HG02759 (cell line): ENCODE measurements at regions not wholly inside any gene's neighbourhood (a gene's known extent, or its start where the extent isn't known, plus 50 kb on each side); places are given as distances from the start of the nearest gene placed in this dataset.

Experiments
- ATAC-seq: cut with Tn5 transposase; IDR thresholded peaks from one replicate; pipeline ENCODE4 v1.9.1; 2021; ENCODE audit warnings: mild to moderate bottlenecking, moderate library complexity; ENCODE audit not compliant: unreplicated experiment

DNA sequence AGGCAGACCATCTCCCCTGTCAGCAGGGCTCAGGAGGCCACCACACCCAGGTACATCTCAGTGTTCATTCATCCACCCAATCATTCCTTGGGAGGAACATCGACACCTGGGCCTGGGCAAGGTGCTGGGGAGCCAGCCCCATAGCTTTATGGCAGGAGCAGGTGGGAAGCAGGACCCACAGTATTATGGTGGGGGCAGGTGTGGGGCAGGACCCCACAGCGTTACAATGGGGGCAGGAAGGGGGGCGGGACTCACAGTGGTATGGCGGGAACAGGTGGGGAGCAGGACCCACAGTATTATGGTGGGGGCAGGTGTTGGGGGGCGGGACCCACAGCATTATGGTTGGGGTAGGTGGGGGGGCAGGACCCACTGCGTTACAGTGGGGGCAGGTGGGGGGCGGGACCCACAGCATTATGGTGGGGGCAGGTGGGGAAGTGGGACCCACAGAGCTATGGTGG, 128.9 kb upstream of the HS6ST1 start:
- no peak for ATAC-seq

- no peak for ATAC-seq
Observed at GRCh38 chr2:128448331-128449225, 129.9 kb upstream of the HS6ST1 start.

GRCh38 chr2:128449226-128450061, 130.8 kb upstream of the HS6ST1 start:
- no peak for ATAC-seq

DNA sequence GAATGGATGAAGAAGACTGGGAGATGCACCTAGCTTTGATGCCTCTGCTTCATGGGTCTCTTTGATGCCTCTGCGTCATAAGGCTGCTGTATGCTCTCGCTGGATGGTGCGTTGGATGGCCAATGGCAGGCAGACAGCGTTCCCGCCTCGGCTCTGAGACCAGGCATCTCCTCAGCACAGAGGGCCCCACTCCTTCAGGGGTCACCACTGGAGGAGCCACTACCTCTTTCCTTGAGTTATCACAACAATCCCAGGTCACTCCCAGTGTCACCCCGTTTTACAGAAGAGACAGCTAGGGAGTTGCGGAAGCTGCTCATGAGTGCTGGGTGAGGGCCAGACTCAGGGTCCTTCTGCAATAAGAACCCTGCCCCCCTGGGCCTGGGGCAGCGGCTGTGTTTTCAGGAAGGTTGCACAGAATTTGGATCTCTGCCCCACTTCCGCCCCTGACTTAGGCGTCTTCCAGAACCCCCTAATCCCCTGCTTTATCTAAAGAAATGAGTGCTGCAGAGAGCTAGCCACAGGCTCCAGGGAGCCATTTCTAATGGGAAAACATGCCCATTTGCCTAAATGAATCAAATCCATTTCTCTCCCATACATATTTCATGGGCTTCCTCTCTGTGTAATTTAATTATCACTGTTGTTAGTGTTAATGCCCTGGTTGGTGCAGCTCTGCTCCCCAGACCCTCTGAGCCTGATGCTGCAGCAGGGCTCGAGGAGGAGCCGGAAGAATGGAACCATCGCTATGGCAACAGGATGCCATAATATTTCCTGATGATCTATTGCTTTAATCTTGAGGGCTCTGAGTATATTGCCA, 131.8 kb upstream of the HS6ST1 start:
- ATAC-seq = no peak

GRCh38 chr2:128451084-128452023, 132.7 kb upstream of the HS6ST1 start:
- no peak for ATAC-seq

GRCh38 chr2:128452024-128452411, 133.3 kb upstream of the HS6ST1 start:
- no peak for ATAC-seq

GRCh38 chr2:128452536-128453530, 134.2 kb upstream of the HS6ST1 start:
- no peak for ATAC-seq

- no peak for ATAC-seq
Observed at GRCh38 chr2:128454980-128455720, 136.5 kb upstream of the HS6ST1 start.

DNA sequence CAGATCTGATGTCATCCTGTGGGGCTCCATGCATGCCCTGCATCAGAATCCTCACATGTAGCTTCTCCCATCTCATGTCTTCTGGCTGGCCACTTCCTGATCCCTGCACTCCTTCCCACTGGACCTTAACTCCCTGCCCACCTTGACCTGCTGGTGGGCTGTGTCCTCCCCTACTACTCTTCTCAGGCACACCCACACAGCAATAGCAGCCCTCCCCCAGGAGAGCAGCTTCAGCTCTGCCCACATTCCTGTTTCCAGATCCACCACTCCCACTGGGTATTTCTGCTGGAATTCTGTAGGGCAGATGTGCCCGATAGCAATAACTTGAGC, 137.0 kb upstream of the HS6ST1 start:
- ATAC-seq = no peak

DNA sequence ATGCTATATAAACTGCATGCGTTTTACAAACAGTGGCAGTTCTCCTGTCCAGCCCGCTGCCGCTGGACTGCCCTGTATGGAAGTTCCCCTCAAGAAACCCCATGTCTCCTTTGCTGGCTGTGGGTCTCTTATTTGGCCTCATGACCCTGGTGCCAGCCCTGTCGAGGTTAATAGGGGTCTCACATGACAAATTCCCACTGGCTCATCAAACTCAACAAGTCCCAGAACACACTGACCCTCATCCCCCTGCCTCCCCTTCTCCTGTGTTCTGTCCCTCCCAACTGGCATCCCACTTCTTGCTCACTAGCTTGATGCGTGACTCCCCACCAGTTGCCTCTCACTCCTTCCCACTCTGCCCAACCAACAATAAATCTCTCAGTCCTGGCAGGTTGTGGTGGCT, 137.6 kb upstream of the HS6ST1 start:
- ATAC-seq = no peak

DNA sequence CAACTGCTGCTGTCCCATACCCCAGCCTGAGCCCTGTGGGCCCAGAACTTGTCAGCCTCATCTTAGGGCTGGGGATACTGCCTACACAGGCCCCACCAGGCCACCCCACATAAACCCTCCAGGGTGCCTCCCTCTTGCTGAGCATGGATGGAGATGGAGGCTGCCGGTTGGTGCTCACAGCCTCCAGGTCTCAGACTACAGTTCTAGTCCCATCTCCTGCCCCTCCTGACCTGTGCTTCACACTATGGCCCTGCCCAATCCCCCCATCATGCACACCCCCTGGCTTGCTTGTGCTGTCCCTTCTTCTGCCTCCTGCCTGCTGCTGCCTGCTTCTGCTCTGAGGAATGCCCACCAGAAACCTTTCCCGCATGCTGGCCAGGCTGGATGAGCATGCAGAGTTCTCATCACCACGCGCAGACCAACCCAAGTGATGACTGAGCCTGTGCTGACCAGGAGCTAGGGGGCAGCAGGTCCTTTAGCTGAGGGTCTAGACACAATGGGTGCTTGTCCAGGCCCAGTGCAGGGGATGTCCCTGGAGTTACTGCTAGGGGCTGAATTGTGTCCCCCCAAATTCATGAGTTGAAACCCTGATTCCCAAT, 138.4 kb upstream of the HS6ST1 start:
- ATAC-seq = no peak

DNA sequence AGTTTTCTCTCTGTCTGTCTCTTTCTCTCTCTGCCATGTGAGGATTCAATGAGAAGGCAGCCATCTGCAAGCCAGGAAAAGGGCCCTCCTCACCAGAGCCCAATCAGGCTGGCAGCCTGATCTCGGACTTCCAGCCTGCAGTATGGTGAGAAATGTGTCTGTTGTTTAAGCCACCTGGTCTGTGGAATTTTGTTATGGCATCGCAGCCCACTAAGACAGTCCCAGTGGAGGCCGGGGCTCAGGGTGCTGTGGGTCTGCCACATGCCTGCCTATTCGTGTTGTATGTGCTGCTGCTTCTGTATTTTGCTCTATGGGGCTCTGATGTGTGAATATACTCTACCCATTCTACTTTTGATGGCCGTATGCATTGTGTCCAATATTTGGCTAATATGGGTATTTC, 139.0 kb upstream of the HS6ST1 start:
- ATAC-seq = no peak

- ATAC-seq = no peak
Observed at GRCh38 chr2:128458505-128458904, 139.8 kb upstream of the HS6ST1 start.

- ATAC-seq = no peak
Observed at GRCh38 chr2:128464456-128464855, 145.8 kb upstream of the HS6ST1 start.

DNA sequence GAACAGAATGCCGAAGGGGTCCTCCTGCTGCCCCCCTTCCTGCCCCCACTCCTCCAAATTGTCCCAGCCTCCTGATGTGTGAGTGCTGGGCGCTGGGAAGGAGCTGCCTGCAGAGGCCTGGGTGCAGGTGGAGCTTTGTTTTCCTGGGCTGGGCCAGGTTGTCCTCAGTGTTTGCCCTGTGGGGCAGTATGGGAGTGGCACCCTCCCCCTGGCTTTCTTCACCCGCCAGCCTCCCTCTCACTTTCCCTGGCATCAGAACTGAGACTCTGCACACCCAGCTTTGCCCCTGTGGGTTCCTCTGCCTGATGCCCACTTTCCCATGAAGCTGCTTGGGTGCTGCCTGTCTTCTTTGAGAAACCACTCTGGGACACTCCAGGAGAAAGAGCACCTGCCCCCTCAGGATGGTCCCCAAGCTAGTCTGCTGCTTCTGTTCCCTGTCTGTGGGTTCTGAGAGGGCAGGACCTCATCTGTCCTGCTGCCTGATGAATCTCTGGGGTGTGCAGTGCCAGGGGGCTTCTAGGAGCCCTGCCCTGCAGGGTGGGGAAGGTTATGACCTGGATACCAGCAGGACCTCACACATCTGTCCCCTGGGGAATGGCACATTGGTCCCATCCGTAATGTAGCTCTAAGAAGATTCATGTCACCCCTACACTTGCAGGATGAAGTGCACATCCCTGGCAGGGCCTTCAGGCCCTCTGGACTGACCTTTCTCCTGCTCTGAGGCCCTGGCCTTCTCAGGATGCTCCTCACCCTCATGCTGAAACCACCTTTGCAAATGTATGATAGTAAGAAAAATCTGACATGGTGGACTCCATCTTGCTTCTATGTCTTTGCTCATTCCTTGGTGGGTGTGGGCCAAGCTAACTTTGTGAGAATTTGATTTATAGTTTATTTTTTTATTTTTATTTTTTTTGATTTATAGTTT, 146.8 kb upstream of the HS6ST1 start:
- ATAC-seq = no peak

DNA sequence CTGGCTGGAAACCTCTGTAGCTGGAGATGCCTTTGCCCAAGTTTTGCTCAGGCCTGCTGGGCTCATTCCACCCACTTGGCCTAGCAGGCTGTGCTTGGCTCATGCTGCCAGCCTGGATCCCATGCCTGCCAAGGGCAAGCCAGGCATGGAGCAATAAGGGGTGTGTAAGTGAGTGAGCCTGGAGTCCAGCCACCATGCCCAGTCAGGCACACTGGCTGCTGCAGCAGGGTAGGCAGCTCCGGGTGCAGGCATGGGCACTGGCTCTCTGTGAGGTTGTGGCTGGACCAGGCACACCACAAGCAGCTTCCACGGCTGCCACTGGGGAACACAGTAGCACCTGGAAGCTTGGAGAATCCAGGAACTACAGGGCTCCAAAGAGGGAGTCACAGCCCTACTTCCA, 147.7 kb upstream of the HS6ST1 start:
- ATAC-seq = no peak

DNA sequence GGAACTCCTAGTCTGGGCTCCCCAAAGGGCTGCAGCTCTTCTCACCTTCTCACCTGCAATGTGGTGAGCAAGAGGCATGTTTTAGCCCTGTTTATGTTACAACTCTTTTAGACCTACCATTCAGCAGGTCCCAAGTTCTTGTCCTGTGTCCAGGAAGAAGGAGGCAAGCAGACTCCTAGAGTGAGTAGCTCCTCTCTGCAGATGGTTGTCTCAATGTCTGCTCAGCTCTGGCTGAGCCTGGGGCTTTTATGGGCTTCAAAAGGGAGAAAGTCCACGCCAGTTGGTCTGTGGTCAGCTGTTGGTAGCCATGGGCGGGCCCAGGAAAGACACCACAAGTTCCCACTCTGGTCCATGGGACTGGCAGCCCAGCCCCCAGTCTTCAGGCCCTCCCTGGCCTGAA, 148.1 kb upstream of the HS6ST1 start:
- ATAC-seq = no peak
